ENCODE measurements at regions not wholly inside any gene's neighbourhood (a gene's known extent, or its start where the extent isn't known, plus 50 kb on each side); places are given as distances from the start of the nearest gene placed in this dataset.

GRCh38 chr3:151611419-151611818 is 122.3 kb upstream of the AADACL2 start:
- DNase-seq, result no peak
- Histone ChIP-seq H3K4me3 (no peak overlapping the region), H3K9me3 (no peaks in the 10 kb centered on the region), H3K36me3 (no peaks in the 10 kb centered on the region), H3K27me3 (no peaks in the 10 kb centered on the region), H3K4me1 (no peaks in the 10 kb centered on the region), H3K27ac (no peak overlapping the region)
- intact Hi-C loops (cut with DNase I), result no loop called here
- TF ChIP-seq CTCF (IDR thresholded peaks at IDR 0.05), result no peak
- no peak for ATAC-seq

GRCh38 chr3:151609491-151609890 is 124.2 kb upstream of the AADACL2 start:
- no peak for ATAC-seq

GRCh38 chr3:151604891-151605290 is 128.8 kb upstream of the AADACL2 start:
- DNase-seq (no peak), ATAC-seq (no peak)
- TF ChIP-seq CTCF (IDR thresholded peaks at IDR 0.05), result no peak
- no peaks in the 10 kb centered on the region for H3K9me3 ChIP-seq
- intact Hi-C loops (cut with DNase I), result no loop called here
- no peaks in the 10 kb centered on the region for H3K36me3 ChIP-seq
- H3K4me3 ChIP-seq, result no peak overlapping the region
- no peak overlapping the region for H3K27ac ChIP-seq
- no peaks in the 10 kb centered on the region for H3K27me3 ChIP-seq
- no peaks in the 10 kb centered on the region for H3K4me1 ChIP-seq

More at GRCh38 chr3:151609491-151609890, 124.2 kb upstream of the AADACL2 start:
- no peaks in the 10 kb centered on the region for H3K36me3 ChIP-seq
- no peak overlapping the region for H3K27ac ChIP-seq
- DNase-seq, result no peak
- intact Hi-C loops (cut with DNase I), result no loop called here
- no peak for TF ChIP-seq CTCF (IDR thresholded peaks at IDR 0.05)
- H3K27me3 ChIP-seq, result no peaks in the 10 kb centered on the region
- H3K4me3 ChIP-seq, result no peak overlapping the region
- H3K4me1 ChIP-seq, result no peaks in the 10 kb centered on the region
- no peaks in the 10 kb centered on the region for H3K9me3 ChIP-seq

GRCh38 chr3:151600783-151601182 is 132.9 kb upstream of the AADACL2 start:
- ATAC-seq (no peak), DNase-seq (no peak)
- Histone ChIP-seq H3K4me3 (no peak overlapping the region), H3K27ac (no peak overlapping the region), H3K27me3 (no peaks in the 10 kb centered on the region), H3K9me3 (no peaks in the 10 kb centered on the region), H3K4me1 (no peaks in the 10 kb centered on the region), H3K36me3 (no peaks in the 10 kb centered on the region)
- intact Hi-C loops (cut with DNase I), result no loop called here
- TF ChIP-seq CTCF (IDR thresholded peaks at IDR 0.05), result no peak

- Histone ChIP-seq H3K36me3 (no peaks in the 10 kb centered on the region), H3K9me3 (no peaks in the 10 kb centered on the region), H3K4me1 (no peaks in the 10 kb centered on the region), H3K27me3 (no peaks in the 10 kb centered on the region), H3K27ac (no peak overlapping the region), H3K4me3 (no peak overlapping the region)
- ATAC-seq, result peak; percentile 42
- intact Hi-C loops (cut with DNase I), result no loop called here
- no peak for DNase-seq
- no peak for TF ChIP-seq CTCF (IDR thresholded peaks at IDR 0.05)
These were observed 134.5 kb upstream of the AADACL2 start for GRCh38 chr3:151599103-151599672.

- DNase-seq (no peak), ATAC-seq (no peak)
- intact Hi-C loops (cut with DNase I), result no loop called here
- TF ChIP-seq CTCF (IDR thresholded peaks at IDR 0.05), result no peak
- no peak overlapping the region for H3K27ac ChIP-seq
- H3K4me3 ChIP-seq, result no peak overlapping the region
- H3K36me3 ChIP-seq, result no peaks in the 10 kb centered on the region
- H3K9me3 ChIP-seq, result no peaks in the 10 kb centered on the region
- no peaks in the 10 kb centered on the region for H3K27me3 ChIP-seq
- no peaks in the 10 kb centered on the region for H3K4me1 ChIP-seq
These were observed 136.1 kb upstream of the IGSF10 start for GRCh38 chr3:151596940-151597339.

Measured in upper lobe of right lung (tissue), 1 donor.